ENCODE measurements at regions not wholly inside any gene's neighbourhood (a gene's known extent, or its start where the extent isn't known, plus 50 kb on each side); places are given as distances from the start of the nearest gene placed in this dataset.

DNA sequence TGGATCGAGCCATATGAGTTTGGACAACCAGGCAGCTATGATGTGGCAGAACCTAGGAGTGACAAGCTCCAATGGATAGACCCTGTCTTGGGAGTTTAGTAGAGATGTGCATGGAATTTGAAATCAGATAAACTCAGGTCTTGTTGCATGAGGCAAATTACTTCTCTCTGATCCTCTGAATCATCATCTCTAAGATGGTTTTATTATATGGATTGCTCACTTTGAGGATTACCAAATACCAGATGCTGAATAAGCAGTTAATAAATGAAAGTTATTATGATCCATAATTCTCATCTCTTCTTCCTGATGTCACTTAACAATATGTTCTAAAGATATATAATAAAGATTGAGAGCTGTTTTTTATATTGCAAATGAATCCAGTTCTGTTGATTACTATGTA is 622.2 kb downstream of the NTRK3 start:
- TF ChIP-seq, protein P1, sequence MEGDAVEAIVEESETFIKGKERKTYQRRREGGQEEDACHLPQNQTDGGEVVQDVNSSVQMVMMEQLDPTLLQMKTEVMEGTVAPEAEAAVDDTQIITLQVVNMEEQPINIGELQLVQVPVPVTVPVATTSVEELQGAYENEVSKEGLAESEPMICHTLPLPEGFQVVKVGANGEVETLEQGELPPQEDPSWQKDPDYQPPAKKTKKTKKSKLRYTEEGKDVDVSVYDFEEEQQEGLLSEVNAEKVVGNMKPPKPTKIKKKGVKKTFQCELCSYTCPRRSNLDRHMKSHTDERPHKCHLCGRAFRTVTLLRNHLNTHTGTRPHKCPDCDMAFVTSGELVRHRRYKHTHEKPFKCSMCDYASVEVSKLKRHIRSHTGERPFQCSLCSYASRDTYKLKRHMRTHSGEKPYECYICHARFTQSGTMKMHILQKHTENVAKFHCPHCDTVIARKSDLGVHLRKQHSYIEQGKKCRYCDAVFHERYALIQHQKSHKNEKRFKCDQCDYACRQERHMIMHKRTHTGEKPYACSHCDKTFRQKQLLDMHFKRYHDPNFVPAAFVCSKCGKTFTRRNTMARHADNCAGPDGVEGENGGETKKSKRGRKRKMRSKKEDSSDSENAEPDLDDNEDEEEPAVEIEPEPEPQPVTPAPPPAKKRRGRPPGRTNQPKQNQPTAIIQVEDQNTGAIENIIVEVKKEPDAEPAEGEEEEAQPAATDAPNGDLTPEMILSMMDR (conservative IDR thresholded peaks at IDR 0.05 in 1 of 2, IDR thresholded peaks at IDR 0.05 in 1 of 2; ENCODE audit: extremely low read depth in 1 of 2, insufficient read depth in 1 of 2, low read depth in 1 of 2, low read length in 2 of 2), result no peak
- no peak for TF ChIP-seq EZH2 (IDR thresholded peaks at IDR 0.05; ENCODE audit: borderline replicate concordance, low read length)

All from mammary epithelial cell (primary cell).